NOMO-1 treated with dmso at 0.1 percent for 144 hours (cell line): ENCODE measurements at regions not wholly inside any gene's neighbourhood (a gene's known extent, or its start where the extent isn't known, plus 50 kb on each side); places are given as distances from the start of the nearest gene placed in this dataset.

Source experiments
- DNase-seq: peaks from one replicate; lab custom pipeline; 2025; ENCODE audit not compliant: unreplicated experiment; lab: John Stamatoyannopoulos, UW

DNA sequence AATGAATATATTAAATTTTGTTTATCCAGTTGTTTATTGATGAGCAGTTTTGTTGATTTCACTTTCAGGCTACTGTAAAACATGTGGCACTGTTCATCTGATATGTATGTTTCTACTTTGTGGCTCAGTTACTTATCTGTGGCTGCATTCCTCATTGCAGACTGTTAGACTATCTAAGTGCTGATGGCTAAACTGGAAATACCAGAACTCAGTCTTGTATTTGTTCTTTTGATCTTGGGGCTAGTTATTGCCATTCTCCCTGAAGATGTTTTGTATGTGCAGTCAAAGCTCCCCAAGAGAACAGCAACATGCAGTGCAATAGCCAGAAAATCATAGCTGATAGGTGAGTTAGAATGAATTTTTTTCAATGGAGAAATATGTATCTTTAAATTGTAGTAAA, 162.2 kb downstream of the GADD45G start:
- no peak for DNase-seq

DNA sequence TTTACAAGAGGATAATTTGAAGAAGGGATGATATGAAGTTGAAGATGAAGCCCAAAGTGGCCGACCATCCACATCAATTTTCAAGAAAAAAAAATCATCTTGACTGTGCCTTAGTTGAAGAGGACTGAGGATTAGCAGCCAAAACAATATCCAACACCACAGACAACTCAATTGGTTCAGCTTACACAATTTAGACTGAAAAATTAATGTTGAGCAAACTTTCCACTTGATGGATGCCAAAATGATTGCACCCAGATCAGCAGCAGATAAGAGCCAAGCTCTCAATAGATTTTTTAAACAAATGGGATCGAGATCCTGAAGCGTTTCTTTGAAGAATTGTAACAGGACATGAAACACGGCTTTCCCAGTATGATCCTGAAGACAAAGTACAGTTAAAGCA, 163.2 kb downstream of the GADD45G start:
- DNase-seq: no peak

DNA sequence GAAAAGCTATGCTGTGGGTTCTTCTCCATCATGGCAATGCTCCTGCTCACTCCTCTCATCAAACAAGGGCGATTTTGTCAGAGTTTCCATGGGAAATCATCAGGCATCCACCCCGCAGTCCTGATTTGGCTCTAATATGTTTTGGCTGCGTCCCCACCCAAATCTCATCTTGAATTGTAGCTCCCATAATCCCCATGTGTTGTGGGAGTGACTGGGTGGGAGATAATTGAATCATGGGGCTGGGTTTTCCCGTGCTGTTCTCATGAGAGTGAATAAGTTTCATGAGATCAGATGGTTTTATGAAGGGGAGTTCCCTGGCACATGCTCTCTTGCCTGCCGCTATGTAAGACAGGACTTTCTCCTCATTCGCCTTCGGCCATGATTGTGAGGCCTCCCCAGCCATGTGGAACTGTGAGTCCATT, 163.8 kb downstream of the GADD45G start:
- no peak for DNase-seq

DNA sequence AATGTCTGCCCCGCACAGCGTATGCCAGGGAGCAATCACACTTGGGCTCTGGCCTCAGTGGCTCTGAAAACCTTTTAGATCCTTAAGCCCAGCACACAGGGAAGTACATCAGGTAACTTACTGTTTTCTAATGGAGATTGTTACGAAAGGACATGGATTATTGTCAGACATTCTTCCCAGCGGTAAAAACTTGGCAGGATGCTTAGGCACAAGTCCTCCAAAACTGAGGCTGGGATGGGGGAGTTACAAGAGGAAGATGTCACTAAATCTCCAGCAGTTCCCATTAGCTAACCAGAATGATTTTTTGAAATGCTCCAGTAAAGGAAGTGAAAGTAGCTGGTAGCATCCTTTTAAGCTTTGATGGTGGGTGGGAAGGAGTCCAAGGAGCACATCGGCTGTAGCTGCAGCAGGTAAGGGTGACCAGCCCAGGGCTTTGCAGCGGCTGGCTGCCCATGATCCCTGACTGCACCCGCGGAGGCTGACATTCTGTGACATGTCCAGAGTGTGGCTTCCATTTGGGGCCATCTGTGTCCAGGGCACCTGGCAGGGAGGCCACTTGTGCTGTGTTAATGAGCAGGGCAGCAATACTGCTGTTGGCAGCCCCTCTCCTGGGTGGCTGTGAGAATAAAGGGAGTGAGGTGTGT, 165.8 kb downstream of the GADD45G start:
- DNase-seq: no peak

DNA sequence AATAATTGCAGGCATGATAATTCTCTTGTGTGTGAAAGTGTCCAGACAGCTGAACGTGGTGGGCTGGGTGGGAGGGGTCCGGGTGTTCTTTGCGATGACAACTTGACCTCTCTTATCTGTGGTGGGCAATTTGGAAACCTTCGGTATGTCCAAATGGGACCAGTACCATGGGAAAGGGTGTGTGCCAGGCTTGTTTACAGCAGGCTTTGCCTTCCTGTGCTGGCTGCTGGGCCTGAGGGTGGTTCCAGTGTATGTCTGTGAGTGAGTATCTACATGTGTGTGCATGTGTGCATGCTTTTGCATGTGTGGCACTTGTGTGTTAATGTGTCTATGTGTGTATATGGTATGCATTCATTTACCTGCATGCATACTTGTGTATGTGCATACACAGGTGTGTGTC, 166.4 kb downstream of the GADD45G start:
- no peak for DNase-seq

DNA sequence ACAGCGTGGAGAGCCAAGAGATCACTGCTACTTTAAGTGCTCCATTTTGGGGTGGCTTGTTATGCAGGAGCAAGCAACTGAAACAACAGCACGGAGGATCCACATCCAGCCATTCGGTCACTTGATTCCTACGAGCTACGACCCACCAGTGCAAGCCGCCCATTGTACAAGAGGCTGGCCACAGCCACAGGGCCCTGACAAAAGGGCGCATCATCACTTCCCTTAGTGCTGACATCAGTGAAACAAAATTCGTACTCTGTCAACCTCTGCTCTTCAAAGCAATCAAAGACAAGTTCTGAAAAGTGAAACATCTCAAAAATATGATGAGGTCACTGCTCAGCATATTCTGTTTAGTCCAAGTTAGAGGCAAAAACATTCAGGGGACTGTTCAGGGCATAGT, 168.4 kb downstream of the GADD45G start:
- DNase-seq: no peak

DNA sequence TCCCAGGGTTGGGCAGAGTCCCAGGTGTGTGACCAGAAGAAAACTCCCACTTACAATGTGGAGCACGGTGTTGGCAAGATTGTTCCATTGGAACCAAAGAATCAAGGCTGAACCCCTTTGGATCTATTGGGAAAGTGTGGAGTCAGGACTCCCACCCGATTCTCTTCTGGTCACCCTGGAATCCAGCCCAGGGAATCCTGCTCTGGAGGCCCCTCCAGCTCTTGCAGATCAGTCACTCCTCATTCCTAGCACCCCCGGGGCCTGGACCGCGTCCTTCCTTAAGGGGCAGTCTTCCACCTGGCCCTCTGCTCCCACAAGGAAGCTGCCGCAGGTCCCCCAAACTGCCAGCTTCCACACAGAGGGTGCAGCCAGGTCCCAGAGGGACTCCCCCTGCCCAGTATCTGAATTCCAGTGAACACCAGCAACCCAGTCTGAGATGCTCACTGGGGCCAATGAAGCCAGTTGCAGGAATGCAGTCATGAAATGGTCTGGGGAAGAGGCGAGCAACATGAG, 170.1 kb downstream of the GADD45G start:
- no peak for DNase-seq

DNA sequence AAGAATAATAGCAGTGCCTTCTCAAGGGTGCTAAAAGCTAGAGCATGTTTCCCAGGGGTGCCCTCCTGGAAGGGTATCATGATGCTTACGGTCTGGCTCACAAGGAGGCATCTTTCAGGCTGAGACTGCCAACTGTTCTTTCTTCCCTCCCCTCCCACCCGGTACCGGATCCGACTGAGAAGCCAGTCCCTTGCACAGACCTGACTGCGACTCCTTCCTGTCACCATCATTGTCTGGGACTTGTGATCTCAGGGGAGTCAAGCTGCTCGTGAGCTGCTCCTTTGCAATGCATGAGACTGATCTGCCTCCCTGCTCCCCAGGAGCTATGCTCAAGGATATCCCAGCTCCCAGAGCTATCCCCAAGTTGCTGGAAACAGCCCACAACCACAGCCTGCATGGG, 170.8 kb downstream of the GADD45G start:
- no peak for DNase-seq

DNA sequence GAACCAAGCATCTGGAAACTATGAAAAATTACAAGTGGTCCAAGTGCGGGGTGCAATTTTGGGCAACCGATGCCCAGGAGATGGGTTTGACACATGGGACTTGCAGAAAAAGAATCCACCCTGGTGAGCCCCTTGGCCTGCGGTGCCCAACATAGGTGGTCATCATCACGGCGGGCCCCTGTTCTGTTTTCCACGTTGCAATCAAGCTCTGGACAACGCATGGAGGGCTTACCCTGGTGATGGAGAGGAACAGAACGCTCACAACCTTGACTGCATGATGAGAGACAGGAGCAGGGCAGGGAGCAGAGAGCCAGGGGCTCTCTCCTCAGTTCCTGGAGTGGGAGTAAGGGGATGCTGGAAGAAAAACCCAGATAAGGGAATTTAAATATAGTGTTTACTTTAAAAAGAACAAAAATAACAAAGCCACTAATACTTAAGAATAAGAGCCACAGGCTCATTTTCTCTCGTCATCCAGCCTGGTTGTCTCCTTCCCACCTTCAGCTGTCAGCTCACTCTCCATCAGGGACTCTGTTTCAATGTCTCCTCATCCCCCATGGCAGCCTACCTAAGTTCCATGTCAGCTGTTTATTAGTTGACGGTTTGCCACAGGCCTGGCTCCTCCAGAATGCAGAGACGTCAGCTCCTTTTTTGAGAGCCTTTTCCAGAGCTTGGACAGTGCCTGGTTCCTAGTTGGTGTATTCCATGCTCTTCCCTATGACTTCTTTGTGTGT, 172.1 kb downstream of the GADD45G start:
- no peak for DNase-seq

DNA sequence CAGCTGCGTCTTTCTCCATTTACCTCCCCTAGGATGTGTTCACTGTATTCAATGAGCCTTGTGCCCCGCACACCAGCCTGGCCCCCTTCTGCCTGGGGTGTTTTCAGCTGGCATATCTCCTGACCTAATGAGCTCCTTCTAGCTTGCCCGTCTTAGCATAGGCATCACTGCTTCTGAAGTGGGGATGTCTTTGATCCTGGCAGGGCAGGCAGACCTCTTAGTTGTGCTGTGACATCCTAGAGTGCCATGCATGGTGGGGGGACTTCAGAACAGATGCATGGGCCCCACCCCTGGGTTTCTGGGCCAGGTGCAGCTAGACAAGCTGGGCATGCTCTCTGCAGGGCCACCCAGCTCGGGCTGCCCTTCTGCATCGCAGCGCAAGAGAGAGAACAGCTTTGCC, 172.7 kb downstream of the GADD45G start:
- no peak for DNase-seq

DNA sequence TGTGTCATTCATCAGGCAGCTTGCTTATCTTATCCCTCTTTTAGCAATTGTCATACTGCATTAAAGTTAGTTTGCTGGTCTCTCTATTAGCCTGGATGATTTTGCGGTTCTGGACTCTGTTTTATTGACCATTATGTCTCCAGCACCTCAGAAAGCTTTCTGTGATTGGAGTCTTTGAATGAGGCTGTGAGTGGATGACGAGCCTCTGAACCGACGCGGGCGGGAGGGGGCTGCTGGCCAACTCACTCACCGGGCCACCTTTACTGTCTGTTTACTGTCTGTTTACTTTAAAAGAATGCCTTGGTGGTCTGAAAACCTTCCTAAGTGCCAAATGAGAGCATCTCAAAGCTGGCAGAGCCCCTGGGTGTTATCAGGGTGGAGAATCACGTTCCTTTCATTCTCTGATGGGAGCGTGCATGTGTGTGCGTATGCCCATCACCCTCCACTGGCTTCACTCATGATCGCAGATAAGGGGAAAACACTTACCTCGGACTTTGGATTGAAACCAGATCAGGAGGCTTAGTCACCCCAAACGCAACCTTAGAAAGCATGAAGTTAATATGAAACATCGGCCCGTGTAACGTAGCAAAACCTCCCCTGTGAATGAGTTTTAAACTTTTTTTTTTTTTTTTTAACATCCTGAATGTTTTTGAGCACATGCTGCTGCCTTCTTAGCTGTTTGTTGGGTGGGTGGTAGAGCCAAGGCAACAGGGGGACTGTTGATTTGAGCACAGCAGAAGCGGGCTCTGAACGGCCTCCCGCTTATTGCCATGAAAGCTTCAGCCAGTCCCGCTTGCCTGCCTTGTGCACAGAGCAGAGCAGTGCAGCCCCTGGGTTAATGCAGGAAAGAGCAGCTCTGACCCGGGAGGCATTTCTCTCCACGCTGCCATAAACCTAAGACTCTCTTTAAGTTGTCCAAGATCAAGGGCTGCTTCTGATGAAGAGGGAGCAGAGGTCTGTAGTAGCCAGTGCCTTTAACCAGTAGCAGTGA, 173.6 kb downstream of the GADD45G start:
- no peak for DNase-seq

DNA sequence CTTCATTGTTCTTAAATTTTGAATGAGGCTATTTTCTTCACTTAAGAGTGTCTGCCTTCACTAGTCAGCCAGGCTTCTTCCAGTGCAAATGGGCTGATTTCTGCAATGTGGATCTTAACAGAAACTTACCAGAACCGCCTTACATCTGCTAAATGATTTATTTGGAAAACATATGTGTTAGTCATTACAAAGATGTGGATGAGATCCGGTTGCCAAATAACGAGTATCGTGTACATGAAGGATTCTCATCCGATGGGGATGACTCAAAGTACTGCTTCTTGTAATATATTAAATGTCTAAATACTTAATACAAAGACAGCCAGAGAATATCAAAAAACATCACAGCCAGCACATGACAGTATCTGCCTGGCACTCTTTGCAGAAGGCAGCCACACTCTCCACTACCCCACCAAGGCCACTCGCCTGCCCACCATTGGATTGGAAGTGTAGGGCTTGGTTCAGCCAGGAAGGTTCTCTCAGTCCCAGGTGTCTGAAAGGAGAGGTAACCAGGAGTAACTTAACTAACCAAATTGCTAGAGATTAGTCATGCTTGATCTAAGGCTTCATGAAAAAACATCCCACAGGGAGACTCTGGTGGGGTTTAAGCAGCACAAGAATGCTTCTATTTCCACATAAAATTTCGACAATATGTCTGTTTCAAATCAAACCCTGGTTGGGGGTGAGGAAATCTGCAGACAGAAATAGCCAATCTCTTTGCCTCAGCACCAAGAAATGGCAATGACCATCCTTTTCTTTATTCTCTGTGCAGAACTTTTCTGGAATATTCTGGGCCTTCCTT, 174.8 kb downstream of the GADD45G start:
- DNase-seq: no peak

DNA sequence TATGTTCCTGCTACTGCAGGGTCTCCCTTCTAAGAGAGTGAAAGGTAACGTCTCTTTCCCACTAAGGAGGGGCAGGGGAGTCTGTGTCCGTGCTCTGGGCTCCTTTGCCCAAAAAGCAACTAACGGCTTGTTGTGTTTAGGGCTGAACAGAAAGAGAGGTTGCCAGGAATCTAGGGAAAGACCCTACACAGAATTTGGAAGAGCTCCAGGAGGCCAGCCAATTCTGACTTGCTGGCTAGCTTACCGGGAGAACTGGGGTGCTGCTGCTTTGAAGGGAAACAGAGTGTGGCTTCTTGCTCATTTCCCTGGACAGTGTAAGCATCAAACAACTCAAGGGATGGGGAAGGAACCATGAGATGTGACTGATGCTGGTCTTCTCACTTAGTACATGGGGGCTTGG, 176.1 kb downstream of the GADD45G start:
- no peak for DNase-seq

DNA sequence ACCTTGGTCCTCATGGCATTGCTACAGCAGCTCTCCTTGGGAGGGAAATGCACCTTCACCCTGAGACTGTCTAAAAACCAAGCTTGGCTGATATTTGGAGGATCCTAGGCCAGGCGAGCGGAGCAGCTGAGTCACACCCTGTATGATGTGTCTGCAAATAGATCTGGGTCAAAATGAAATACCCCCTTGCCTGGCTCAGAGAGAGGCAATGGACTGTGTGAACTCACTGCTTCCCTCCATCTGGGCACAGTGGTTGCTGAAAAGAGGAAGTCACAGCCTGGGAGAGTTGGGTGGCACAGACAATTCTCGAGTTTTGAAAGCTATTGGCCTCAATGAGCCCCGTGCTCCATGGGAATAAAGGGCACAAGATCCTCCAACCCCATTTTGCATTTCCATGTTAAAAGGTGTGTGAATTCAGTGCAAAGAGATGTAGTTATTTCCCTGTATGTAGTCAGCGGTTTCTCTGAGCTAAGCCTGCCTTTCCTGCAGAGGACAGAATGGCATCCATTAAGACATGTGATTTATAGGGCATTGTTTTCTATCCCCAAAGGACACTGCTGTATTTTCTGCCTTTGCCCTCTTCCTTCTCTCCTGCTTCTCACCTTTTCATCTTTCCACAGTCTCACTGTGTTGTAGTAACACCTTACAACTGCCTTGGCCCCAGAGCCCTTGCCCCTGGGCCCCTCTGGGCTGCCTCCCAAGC, 177.2 kb downstream of the GADD45G start:
- peak; percentile 60 for DNase-seq

DNA sequence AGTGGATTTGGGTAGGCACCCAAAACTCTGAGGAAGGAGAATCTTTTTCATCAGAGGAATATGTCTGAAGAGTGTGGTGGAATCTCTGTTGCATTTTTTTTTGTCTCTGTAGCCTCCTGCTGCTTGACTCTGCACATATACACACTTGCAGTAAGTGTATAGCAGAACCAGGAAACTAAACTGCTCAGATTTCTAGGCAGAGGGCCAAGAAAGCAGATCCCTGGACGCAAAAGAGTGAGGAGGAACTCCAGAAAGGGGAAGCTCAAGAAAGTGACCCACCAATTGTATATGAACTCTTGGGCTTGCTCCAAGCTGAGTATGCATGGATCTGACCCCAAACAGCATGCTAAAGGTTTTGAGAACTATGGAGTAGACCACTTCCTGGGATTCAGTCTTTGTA, 181.8 kb downstream of the GADD45G start:
- peak; percentile 27 for DNase-seq

DNA sequence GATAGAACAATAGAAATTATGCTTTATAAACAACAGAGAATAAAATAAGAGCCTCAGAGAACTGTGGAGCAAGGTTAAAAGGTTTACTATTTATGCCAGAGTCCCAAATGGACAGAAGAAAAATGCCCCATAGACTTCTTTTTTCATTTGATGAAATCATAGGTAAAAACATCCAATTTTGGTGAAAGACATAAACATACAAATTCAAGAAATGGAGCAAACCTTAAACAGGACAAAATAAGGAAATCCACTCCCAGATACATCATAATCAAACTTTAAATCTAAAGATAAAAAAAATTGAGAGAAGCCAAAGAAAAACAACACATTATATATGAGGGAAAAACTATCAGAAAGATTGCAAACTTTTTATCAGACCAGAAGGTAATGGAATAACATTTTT, 182.8 kb downstream of the GADD45G start:
- no peak for DNase-seq

DNA sequence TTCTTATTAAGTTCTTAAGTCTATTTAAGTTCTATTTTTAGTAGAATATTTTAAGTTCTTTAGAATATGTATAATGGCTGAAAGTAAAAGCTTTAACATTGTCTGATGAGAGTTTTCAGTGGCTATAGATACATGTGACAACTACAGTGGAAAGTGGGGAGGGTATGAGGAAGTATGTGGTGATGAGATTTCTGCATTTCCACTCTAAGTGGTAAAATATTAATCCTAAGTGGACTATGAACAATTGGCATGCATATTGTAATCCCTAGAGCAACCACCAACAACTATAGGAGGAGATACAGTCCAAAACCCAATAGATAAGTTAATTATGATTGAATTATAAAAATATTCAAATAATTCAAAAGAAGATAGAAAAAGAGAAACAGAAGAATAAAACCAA, 183.6 kb downstream of the GADD45G start:
- DNase-seq: no peak

DNA sequence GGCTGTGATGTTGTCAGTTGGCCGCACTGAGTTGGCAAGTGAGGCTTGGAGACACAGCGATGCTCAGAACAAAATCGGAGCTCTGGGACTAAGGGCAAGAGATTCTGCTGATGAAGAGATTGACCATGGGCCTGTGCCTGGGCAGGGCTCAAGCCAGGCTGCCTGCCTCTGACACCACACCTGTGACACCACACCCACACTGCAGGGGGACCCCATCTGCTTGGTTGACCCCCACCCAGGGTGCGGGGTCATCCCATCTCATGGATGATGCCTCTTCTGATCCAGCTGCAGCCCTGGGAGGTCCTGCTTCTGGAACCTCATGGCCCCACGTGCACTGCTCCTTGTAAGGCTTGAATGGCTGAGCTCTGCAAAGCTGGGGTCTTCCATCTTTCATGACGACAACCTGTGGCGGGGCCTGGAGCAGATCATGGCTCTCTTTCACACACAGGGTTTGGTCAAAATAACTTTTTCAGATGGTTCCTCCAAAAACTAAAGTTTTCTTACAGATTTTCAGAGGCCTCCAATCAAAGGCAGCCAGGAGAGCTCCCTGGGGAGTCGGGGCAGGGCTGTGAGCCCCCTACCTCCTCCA, 185.2 kb downstream of the GADD45G start:
- no peak for DNase-seq

DNA sequence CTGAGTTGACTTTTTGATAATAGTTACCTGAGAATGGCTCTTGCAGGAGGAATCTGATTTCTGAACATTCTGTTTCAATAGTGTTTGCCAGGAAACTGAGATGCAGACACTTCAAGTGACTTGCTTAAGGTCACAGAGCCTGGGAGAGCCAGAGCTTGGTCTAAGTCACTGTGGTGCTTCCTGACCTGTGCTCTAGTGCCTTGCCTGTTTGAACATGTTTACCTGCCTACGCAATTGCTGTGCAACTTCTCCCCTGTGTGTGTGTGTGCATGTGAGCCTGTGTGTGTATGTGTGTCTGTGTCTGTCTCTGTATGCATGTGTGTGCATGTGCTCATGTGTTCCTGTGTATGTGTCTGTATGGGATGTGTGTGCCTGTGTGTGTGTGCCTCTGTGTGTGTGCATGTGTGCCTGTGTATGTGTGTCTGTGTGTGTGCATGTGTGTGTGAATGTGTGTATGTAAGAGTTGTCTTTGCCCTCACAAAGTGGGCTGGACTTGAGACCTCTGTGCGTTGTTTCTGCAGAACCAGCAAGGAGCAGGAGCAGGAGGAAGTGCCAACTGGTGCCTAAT, 185.8 kb downstream of the GADD45G start:
- no peak for DNase-seq
